ENCODE measurements at regions not wholly inside any gene's neighbourhood (a gene's known extent, or its start where the extent isn't known, plus 50 kb on each side); places are given as distances from the start of the nearest gene placed in this dataset.
"Not testable (repeated sequence)": the region's sequence is repeated elsewhere in the genome, so short reads cannot be mapped to it uniquely, and the experiment has no call there.

DNA sequence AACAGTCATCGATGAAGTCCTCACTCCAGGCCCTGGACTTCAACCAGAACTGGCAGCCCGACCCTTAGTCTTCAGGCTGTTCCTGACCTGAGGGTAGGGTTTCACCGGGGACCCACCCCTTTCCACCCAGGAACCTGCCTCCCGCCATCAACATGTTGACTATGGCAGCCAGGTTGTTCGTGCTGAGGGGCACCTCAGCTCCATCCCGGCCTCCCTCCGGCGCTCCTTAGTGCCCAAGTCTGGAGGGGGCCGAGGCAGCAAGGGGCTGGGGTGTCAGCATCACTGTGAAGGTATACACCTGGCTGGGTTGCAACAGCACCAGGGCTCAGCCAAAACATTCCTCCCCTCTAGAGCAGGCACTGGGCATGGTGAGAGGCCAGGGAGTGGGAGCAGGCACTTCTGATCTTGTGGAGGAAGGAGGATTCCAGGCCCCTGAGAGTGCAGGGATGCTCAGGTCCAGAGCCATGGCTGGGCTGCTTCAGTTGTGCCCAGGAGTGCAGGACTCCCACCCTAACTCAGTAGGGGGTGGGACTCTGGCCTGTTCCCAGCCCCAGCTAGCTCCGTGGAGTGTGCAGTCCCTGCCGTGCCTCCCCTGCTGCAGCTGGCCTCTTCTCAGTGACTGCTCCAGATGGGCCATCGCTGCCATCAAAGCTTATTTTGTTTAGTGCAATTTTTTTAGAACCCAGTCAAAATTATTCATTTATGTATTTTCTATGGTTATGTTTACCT lies 1445.9 kb downstream of the PCDH9 start:
- no peaks in the 10 kb centered on the region for H3K27me3 ChIP-seq (replicated peaks; ENCODE audit: insufficient read depth, low read length)
- no peaks in the 10 kb centered on the region for H3K79me2 ChIP-seq (ENCODE audit: low read length)
- H3K27ac ChIP-seq (ENCODE audit: low read length), result no peak overlapping the region
- no peak overlapping the region for H3K4me3 ChIP-seq (ENCODE audit: low read length)
- no peak for TF ChIP-seq EZH2 (optimal IDR thresholded peaks at IDR 0.05; ENCODE audit: low read depth, low read length)
- TF ChIP-seq, protein P1, sequence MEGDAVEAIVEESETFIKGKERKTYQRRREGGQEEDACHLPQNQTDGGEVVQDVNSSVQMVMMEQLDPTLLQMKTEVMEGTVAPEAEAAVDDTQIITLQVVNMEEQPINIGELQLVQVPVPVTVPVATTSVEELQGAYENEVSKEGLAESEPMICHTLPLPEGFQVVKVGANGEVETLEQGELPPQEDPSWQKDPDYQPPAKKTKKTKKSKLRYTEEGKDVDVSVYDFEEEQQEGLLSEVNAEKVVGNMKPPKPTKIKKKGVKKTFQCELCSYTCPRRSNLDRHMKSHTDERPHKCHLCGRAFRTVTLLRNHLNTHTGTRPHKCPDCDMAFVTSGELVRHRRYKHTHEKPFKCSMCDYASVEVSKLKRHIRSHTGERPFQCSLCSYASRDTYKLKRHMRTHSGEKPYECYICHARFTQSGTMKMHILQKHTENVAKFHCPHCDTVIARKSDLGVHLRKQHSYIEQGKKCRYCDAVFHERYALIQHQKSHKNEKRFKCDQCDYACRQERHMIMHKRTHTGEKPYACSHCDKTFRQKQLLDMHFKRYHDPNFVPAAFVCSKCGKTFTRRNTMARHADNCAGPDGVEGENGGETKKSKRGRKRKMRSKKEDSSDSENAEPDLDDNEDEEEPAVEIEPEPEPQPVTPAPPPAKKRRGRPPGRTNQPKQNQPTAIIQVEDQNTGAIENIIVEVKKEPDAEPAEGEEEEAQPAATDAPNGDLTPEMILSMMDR (IDR thresholded peaks at IDR 0.05; ENCODE audit: low read length), result no peak
- no peak for TF ChIP-seq EZH2phosphoT487 (IDR thresholded peaks at IDR 0.05; ENCODE audit: low read length)
- H3K9me2 ChIP-seq (replicated peaks; ENCODE audit: insufficient read depth, low read length), result no peaks in the 10 kb centered on the region
- H3K36me3 ChIP-seq (replicated peaks; ENCODE audit: insufficient read depth, low read length), result no peaks in the 10 kb centered on the region
- H2AFZ ChIP-seq (ENCODE audit: low read length), result no peak overlapping the region
- H4K20me1 ChIP-seq (ENCODE audit: insufficient read depth, low read length), result no peaks in the 10 kb centered on the region
- H3K9me3 ChIP-seq (replicated peaks; ENCODE audit: insufficient read depth, low read length), result no peaks in the 10 kb centered on the region
- H3K9ac ChIP-seq (ENCODE audit: low read length), result no peak overlapping the region
- H3K4me2 ChIP-seq (ENCODE audit: low read depth, low read length), result no peak overlapping the region
- no peaks in the 10 kb centered on the region for H3F3A ChIP-seq (ENCODE audit: insufficient read depth, low read length)
- H3K4me1 ChIP-seq (ENCODE audit: low read length), result no peaks in the 10 kb centered on the region
- DNase-seq, result no peak

DNA sequence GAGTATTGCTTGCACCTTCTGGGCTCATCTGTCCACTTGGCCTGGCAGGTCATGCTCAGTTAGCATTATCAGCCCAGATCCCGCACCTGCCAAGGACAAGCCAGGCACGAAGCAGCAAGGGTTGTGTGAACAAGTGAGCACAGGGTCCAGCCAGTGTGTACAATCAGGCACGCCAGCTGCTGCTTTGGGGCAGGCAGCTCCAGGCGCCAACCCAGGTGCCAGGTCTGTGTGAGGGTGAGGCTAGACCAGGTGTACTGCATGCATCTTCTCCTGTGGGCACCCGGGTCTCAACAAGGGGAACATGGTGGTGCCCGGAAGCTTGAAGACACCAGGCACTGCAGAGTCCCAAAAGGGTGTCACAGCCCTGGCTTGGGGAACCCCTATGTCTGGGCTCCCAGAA lies 1446.8 kb downstream of the PCDH9 start:
- no peaks in the 10 kb centered on the region for H3K9me2 ChIP-seq (replicated peaks; ENCODE audit: insufficient read depth, low read length)
- H3K79me2 ChIP-seq (ENCODE audit: low read length), result no peaks in the 10 kb centered on the region
- DNase-seq, result no peak
- no peaks in the 10 kb centered on the region for H3F3A ChIP-seq (ENCODE audit: insufficient read depth, low read length)
- no peaks in the 10 kb centered on the region for H3K27me3 ChIP-seq (replicated peaks; ENCODE audit: insufficient read depth, low read length)
- H4K20me1 ChIP-seq (ENCODE audit: insufficient read depth, low read length), result no peaks in the 10 kb centered on the region
- no peaks in the 10 kb centered on the region for H3K9me3 ChIP-seq (replicated peaks; ENCODE audit: insufficient read depth, low read length)
- no peak overlapping the region for H3K9ac ChIP-seq (ENCODE audit: low read length)
- H2AFZ ChIP-seq (ENCODE audit: low read length), result no peak overlapping the region
- no peaks in the 10 kb centered on the region for H3K36me3 ChIP-seq (replicated peaks; ENCODE audit: insufficient read depth, low read length)
- H3K27ac ChIP-seq (ENCODE audit: low read length), result no peak overlapping the region
- H3K4me2 ChIP-seq (ENCODE audit: low read depth, low read length), result no peak overlapping the region
- no peak overlapping the region for H3K4me3 ChIP-seq (ENCODE audit: low read length)
- H3K4me1 ChIP-seq (ENCODE audit: low read length), result no peaks in the 10 kb centered on the region
- TF ChIP-seq, protein P1 (IDR thresholded peaks at IDR 0.05; ENCODE audit: low read length), result no peak
- TF ChIP-seq EZH2 (optimal IDR thresholded peaks at IDR 0.05; ENCODE audit: low read depth, low read length) (no peak), EZH2phosphoT487 (IDR thresholded peaks at IDR 0.05; ENCODE audit: low read length) (no peak)

DNA sequence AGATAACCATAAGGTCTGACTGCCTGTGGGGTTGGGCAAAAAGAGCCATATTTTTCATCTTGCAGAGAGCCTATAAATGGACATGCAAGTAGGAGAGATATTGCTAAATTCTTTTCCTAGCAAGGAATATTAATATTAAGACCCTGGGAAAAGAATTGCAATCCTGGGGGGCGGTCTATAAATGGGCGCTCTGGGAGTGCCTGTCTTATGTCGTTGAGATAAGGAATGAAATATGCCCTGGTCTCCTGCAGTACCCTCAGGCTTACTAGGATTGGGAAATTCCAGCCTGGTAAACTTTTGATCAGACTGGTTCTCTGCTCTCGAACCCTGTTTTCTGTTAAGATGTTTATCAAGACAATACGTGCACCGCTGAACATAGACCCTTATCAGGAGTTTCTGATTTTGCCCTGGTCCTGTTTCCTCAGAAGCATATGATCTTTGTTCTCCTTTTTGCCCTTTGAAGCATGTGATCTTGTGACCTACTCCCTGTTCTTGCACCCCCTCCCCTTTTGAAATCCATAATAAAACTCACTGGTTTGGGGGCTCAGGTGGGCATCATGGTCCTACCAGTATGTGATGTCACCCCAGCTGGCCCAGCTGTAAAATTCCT lies 1458.3 kb downstream of the PCDH9 start:
- H3K36me3 ChIP-seq (replicated peaks; ENCODE audit: insufficient read depth, low read length); H3K27ac ChIP-seq (ENCODE audit: low read length); DNase-seq; H3K4me1 ChIP-seq (ENCODE audit: low read length); H3K27me3 ChIP-seq (replicated peaks; ENCODE audit: insufficient read depth, low read length); H3F3A ChIP-seq (ENCODE audit: insufficient read depth, low read length); H3K9me3 ChIP-seq (replicated peaks; ENCODE audit: insufficient read depth, low read length); H4K20me1 ChIP-seq (ENCODE audit: insufficient read depth, low read length); H3K4me2 ChIP-seq (ENCODE audit: low read depth, low read length); H3K9ac ChIP-seq (ENCODE audit: low read length); H3K4me3 ChIP-seq (ENCODE audit: low read length); H3K79me2 ChIP-seq (ENCODE audit: low read length); H2AFZ ChIP-seq (ENCODE audit: low read length); H3K9me2 ChIP-seq (replicated peaks; ENCODE audit: insufficient read depth, low read length): not testable (repeated sequence)

DNA sequence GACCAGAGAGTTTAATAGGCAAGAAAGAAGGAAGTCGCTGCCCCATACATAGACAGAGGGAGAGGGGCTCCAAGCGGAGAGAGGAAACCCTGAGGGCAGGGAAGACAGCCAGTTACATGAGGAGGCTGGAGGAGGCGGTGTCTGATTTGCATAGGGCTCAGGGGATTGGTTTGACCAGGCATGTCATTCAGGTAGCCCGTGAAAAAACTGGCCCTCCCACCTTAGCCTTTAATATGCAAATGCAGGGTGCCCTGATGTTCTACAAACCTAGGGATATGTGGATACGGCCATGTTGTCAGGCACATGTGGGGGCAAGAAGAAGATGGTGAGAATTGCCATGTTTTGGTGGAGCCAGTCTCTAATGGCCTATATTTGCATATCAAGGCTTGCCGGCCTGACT lies 1461.6 kb downstream of the PCDH9 start:
- H2AFZ ChIP-seq (ENCODE audit: low read length), result no peak overlapping the region
- H3K4me2 ChIP-seq (ENCODE audit: low read depth, low read length), result no peak overlapping the region
- no peaks in the 10 kb centered on the region for H4K20me1 ChIP-seq (ENCODE audit: insufficient read depth, low read length)
- H3K4me1 ChIP-seq (ENCODE audit: low read length), result no peaks in the 10 kb centered on the region
- no peak for TF ChIP-seq EZH2 (optimal IDR thresholded peaks at IDR 0.05; ENCODE audit: low read depth, low read length)
- no peak for TF ChIP-seq EZH2phosphoT487 (IDR thresholded peaks at IDR 0.05; ENCODE audit: low read length)
- TF ChIP-seq, protein P1 (IDR thresholded peaks at IDR 0.05; ENCODE audit: low read length), result no peak
- no peaks in the 10 kb centered on the region for H3K9me2 ChIP-seq (replicated peaks; ENCODE audit: insufficient read depth, low read length)
- DNase-seq, result no peak
- no peak overlapping the region for H3K4me3 ChIP-seq (ENCODE audit: low read length)
- no peak overlapping the region for H3K27ac ChIP-seq (ENCODE audit: low read length)
- no peaks in the 10 kb centered on the region for H3F3A ChIP-seq (ENCODE audit: insufficient read depth, low read length)
- H3K9ac ChIP-seq (ENCODE audit: low read length), result no peak overlapping the region
- H3K9me3 ChIP-seq (replicated peaks; ENCODE audit: insufficient read depth, low read length), result no peaks in the 10 kb centered on the region
- H3K36me3 ChIP-seq (replicated peaks; ENCODE audit: insufficient read depth, low read length), result no peaks in the 10 kb centered on the region
- no peaks in the 10 kb centered on the region for H3K27me3 ChIP-seq (replicated peaks; ENCODE audit: insufficient read depth, low read length)
- no peaks in the 10 kb centered on the region for H3K79me2 ChIP-seq (ENCODE audit: low read length)

Measured in MM.1S (cell line).